GM19438 (cell line): ENCODE measurements at regions not wholly inside any gene's neighbourhood (a gene's known extent, or its start where the extent isn't known, plus 50 kb on each side); places are given as distances from the start of the nearest gene placed in this dataset.
"Not testable (repeated sequence)": the region's sequence is repeated elsewhere in the genome, so short reads cannot be mapped to it uniquely, and the experiment has no call there.

Experiments used
- ATAC-seq: cut with Tn5 transposase; IDR thresholded peaks from one replicate; pipeline ENCODE4 v1.9.1; 2021; ENCODE audit warnings: low read depth; ENCODE audit not compliant: unreplicated experiment

DNA sequence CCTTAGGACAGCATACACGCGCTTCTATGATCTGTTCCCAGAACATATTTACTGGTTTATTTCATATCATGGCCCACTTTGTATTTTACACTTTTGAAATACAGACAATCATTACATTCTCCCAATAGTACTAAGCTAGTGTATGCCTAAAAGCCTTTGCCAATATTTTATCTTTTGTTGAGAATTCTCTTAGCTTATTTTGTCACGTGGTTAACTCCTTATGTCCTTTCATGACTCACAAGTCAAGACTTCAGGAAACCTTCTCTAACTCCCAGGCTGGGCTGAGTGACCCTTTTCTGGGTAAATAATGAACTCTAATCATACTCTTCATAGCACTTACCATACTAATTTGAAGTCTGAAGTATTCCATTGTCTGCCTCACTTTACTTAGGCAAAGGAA is 444.8 kb downstream of the ZNF33B start:
- not testable (repeated sequence) for ATAC-seq

DNA sequence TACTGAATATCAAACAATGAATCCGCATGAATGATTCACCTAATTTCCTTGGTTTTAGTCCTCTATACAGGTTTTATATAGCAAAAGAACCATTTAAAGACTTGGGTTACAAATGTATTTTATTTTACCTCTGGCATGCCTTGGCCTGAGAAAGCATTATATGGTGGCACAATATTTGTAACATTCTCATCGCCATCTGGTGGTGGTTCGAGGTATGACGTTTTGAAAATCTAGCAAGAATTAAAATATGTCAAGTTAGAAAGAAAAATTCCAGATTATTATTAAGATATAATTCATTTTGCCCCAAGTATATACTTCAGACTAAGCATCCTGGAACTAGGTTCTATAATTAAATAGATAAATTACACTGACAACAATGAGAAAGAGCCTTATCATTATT is 445.9 kb downstream of the ZNF33B start:
- ATAC-seq: not testable (repeated sequence)

DNA sequence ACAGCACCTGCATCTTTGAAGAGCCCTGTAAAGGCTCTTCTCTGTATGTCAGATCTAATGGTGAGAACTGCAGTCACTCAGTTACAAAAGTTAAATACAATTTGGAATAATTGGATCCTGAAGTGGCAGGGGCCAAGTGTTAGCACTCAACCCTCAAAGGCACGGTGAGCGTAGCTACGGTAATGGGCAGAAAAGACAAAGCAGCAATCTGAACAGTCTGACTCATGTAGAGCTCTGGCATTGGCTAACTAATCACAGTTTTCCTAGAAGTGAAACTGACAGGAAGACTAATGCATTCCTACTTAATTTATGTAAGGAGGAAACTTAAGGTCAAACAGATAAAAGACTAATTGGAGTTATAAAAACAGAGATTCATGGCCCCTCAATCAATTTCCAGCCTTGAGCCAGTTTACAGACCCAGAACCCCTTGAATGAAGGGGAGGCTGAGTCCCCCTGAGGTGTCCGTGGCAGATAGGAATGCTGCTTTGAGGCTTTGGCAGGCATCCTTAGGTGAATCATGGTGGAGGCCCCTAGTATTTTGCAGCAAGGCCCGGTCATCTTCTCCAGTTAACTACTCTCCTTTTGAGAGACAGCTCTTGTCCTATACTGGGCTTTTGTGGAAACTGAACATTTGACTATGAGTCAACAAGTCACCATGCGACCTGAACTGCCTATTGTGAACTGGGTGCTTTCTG is 450.7 kb downstream of the ZNF33B start:
- not testable (repeated sequence) for ATAC-seq

DNA sequence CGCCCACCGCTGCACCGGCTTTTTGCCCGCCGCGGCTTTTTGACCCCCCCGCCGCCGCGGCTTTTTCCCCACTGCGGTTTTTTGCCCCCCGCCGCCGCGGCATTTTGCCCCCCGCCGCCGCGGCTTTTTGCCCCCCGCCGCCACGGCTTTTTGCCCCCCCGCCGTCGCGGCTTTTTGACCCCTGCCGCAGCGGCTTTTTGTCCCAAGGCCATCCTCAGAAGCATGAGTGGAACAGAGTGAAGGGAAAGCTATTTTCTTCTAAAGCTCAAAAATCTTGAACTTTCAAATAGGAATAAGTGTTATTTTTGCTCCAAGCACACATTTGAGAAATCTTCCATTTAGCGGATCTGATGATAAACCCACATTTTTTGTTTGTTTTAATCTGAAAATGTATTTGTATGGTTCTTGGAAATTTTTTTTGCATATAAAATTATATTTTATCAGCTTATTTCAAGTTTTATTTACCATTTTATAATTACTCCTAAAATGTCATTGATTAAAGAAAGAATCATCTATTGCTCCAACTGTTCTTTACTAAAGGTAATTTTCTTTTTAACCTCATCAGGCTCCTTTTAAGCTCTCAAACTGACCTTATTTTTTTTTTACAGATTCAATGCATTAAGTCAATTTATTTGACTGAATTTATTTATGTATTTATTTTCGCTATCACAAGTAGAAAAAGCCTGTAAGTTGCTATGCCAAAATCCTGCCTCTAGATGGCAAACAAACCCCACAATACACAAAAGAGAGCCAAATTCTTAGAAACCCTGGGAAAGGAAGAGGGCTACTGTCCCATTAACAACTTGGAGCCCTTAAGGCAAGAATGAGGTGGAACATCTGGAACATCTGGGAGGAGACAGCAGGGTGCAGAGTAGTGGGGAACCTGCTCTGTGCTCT is 460.3 kb downstream of the ZNF33B start:
- not testable (repeated sequence) for ATAC-seq

DNA sequence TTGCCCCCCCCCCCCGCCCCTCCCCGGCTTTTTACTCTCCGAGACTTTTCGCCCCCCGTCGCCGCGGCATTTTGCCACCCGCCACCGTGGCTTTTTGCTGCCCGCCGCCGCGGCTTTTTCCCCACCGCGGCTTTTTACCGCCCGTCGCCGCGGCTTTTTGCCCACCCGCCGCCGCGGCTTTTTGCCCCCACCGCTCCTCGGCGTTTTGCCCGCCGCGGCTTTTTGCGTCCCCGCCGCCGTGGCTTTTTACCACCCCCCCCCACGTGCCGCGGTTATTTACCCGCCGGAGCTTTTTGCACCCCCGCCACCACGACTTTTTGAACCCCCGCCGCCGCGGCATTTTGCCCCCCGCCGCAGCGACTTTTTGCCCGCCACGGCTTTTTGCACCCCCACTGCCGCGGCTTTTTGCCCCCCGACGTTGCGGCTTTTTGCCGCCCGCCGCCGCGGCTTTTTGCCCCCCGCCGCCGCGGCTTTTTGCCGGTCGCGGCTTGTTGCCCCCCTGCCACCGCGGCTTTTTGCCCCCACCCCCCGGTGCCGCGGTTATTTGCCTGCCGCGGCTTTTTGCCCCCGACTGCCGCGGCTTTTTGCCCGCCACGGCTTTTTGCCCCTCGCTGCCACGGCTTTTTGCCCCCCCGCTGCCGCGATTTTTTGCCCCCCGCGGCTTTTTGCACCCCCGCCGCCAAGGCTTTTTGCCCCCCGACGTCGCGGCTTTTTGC is 461.1 kb downstream of the ZNF33B start:
- no peak for ATAC-seq

DNA sequence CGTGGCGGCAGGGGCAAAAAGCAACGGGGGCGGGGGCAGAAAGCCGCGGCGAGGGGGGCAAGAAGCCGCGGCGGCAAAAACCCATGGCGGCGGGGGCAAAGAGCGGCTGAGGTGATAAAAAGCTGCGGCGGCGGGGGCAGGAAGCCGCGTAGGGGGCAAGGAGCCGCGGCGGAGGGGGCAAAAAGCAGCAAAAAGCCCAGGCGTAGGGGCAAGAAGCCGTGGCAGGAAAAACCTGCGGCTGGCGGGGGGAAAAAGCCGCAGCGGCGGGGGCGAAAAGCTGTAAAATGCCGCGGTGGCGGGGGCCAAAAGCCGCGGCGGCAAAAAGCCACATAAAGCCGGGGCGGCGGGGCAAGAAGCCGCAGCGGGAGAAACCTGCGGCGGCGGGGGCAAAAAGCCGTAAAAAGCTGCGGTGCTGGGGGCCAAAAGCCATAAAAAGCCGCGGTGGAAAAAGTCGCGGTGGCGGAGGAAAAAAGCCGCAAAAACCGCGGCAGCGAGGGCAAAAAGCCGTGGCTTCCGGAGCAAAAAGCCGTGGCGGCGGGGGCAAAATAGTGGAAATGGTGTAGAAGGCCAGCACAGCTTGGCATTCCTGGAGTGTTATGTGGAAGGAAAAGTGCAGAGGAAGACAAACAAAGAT is 487.8 kb downstream of the ZNF33B start:
- ATAC-seq: no peak

DNA sequence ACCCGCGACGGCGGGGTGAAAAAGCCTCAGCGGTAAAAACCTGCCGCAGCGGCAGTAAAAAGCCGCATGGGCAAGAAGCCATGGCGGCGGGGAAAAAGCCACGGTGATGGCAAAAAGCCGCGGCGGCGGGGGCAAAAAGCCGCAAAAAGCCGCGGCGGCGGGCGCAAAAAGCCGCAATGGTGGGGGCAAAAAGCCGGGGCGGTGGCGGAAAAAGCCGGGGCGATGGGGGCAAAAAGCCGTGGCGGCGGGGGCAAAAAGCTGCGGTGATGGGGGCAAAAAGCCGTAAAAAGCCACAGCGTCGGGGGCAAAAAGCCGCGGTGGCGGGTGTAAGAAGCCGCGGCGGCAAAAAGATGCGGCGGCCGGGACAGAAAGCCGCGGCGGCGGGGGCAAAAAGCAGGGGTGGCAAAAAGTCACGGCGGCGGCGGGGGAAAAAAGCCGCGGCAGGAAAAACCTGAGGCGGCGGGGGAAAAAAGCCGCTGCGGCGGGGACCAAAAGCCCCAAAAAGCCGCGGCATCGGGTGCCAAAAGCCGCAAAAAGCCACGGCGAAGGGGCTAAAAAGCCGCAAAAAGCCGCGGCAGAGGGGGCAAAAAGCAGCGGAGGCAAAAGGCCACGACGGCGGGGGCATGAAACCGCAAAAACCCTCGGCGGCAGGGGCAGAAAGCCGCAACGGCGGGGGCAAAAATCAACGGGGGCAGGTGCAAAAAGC is 488.5 kb downstream of the ZNF33B start:
- ATAC-seq: no peak

DNA sequence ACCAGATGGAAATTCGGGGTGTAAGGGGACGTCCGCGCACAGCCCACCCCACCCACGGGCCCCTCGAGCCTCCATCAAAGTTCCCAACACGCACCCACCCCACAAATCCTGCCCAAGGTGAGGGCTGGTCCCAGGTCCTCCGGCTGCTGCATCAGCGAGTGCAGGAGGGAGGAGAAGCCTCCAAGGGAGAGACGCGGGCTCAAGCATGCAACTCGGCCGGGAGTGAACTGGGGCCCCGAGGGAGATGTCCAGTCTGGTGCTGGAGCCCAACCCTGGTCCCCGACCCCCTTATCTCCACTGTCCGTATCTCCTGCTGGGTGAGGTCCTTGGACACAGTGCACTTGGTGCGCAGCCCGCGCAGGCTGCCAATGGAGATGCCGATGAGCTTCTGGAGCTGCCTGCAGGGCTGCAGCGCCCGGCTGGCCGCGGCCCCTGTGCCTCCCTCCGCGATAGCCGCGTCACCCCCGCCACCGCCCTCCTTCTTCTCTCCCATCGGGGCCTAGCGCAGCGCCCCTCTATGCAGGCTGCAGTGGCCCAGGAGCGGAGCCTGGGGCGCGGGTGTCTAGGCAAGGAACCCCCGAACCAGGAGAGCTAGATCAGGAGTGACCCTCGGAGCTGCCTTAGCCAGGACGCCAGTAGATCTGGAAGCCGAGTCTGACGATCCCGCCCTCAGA is 489.2 kb downstream of the ZNF33B start:
- no peak for ATAC-seq

DNA sequence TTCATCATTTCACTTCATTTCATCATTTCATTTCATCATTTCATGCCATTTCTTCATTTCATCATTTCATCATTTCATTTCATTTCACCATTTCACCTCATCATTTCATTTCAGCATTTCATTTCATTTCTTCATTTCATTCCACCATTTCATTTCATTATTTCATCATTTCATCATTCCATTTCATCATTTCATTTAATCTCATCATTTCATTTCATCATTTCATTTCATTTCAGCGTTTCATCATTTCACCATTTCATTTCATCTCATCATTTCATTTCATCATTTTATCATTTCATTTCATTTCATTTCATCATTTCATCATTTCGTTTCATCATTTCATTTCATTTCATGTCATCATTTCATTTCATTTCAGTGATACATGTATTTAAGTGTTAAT is 492.2 kb downstream of the ZNF33B start:
- ATAC-seq: not testable (repeated sequence)

DNA sequence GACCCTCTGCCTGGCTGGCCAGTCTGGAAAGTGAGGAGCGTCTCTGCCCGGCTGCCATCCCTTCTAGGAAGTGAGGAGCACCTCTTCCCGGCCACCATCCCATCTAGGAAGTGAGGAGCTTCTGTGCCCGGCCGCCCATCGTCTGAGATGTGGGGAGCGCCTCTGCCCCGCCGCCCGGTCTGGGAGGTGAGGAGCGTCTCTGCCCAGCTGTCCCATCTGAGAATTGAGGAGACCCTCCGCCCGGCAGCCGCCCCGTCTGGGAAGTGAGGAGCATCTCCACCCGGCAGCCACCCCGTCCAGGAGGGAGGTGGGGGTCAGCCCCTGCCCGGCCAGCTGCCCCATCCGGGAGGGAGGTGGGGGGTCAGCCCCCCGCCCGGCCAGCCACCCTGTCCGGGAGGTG is 500.3 kb downstream of the ZNF33B start:
- not testable (repeated sequence) for ATAC-seq

DNA sequence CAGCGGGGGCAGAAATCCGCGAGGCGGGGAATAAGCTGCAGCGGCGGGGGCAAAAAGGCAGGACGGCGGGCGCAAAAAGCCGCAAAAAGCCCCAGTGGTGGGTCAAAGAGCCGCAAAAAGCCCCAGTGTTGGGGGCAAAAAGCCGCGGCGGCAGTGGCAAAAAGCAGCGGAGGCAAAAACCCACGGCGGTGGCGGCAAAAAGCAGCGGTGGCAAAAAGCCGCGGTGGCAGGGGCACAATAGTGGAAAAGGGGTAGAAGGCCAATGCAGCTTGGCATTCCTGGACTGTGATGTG is 525.3 kb downstream of the ZNF33B start:
- no peak for ATAC-seq

DNA sequence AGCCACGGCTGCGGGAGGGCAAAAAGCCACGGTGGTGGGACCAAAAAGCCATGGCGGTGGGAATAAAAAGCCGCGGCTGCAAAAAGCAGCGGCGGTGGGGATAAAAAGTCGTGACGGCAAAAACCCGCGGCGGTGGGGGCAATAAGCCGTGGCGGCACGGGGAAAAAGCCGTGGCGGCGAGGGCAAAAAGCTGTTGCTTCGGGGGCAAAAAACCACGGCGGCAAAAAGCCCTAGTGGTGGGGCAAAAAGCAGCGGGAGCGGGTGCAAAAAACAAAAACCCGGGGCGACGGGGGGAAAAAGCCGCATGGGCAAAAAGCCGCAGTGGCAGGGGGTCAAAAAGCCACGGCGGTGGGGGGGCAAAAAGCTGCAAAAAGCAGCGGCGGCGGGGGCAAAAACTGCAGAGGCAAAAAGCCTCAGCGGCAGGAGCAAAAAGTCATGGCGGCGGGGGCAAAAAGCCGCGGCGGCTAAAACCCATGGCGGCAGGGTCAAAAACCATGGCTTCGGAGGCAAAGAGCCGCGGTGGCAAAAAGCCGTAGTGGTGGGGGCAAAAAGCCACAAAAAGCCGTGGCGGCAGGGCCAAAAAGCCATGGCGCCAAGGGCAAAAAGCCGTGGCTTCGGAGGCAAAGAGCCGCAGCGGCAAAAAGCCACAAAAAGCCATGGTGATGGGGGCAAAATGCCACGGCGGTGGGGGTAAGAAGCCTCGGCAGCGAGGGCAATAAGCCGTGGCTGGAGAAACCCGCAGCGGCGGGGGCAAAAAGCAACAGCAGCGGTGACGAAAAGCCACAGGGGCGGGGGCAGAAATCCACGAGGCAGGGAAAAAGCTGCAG is 525.8 kb downstream of the ZNF33B start:
- ATAC-seq: no peak

DNA sequence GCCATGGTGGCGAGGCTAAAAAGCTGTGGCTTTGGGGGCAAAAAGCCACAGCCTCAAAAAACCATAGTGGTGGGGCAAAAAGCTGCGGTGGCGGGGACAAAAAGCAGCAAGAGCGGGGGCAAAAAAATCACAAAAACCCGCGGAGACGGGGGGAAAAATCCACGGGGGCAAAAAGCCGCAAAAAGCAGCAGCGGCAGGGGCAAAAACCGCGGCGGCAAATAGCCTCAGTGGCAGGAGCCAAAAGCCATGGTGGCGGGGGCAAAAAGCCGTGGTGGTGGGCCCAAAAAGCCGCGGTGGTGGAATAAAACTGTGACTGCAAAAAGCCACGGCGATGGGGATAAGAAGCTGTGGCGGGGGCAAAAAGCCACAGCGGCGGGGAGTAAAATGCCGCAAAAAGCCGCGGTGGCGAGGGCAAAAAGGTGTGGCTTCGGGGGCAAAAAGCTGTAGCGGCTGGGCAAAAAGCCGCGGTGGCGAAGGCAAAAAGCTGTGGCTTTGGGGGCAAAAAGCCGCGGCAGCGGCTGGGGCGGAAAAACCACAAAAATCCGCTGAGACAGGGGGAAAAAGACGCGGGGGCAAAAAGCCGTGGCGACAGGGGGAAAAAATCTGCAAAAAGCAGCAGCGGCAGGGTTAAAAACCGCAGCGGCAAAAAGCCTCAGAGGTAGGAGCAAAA is 526.6 kb downstream of the ZNF33B start:
- no peak for ATAC-seq

DNA sequence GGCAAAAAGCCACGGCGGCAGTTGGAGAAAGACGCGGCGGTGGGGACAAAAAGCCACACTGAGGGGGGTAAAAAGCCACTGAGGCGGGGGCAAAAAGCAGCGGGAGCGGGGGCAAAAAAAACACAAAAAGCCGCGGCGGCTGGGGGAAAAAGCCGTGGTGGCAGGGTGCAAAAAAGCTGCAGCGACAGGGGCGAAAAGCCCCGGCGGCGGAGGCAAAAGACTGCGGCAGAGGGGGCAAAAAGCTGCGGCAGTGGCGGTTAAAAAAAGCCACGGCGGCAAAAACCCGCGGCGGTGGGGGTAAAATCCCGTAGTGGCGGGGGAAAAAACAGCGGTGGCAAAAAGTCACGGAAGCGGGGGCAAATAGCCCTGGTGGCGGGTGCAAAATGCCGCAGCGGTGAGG is 527.3 kb downstream of the ZNF33B start:
- no peak for ATAC-seq
